ENCODE measurements at regions not wholly inside any gene's neighbourhood (a gene's known extent, or its start where the extent isn't known, plus 50 kb on each side); places are given as distances from the start of the nearest gene placed in this dataset.

DNA sequence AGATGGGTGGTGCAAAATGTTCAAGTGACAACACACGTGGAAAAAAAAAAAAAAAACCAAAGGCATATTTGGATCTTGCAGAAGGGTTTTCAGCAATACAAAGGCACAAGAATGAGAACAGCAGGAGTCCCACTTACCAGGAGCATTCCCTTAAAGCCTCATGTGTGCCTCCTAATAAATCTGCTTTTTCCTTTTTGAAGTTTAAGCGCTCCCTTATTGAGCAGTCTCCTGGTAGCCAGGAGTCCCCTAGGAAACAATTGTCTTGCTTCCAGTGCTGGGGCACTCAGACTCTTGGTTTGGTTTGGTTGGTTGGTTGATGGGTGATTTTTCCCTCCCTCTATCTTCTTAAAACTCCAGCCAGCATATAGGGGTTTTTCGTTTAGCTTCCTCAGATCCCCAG is 321.8 kb upstream of the NFE2L3 start:
- DNase-seq, result peak; percentile 31

DNA sequence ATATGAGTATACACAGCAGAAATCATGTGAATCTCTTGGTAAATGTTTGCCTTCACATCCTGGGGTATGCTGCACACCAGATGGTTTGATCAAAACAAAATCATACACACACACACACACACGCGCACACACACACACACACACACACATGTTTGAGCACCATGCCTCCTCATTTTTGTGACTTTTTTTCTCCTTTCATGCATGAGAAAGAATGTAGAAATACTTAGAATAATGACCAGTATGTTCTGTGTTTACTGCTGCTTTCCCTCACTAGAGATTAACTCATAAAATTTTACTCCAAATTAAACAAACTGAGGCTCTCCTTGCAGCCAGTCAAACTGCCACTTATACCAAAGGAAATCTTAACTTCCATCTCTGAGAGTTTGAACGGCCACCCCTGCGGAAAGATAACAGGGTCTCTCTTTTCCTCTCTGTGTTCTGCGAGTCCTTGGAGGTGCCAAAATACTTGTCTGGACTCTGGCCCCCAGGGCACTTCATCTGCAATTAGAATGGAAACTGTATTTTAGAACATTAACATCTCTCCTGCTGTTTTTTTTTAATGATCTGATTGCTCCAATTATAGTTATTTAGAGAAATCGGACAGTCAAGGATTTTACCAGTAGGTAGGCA is 320.8 kb upstream of the NFE2L3 start:
- DNase-seq, result peak; percentile 30

DNA sequence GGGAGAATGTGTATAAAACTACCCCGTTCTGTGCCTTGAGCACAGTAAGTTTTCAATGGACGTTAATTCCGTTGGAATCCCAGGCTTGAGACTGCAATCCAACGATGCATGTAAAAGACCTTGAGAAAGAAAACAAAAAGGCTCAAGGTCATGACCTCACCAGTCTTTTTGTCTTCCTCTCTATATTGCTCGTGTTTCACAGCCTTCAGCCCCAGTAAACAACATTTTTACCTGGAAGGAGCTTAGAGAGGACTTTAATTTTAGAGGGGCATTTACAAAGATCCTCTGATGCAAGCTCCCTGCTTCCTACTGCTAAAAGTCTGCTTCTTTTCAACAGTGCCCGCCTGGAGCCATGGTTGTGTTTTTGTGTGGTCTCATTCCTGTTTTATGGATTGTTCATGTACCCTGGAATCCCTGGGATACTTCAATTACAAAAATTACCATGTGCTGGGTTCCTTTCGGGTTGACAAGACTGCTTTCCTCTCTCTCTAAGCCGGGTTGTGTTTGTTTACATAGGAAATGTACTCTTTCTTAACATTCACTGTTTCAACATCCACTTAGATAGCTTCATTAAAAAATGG is 320.1 kb upstream of the NFE2L3 start:
- DNase-seq, result no peak

DNA sequence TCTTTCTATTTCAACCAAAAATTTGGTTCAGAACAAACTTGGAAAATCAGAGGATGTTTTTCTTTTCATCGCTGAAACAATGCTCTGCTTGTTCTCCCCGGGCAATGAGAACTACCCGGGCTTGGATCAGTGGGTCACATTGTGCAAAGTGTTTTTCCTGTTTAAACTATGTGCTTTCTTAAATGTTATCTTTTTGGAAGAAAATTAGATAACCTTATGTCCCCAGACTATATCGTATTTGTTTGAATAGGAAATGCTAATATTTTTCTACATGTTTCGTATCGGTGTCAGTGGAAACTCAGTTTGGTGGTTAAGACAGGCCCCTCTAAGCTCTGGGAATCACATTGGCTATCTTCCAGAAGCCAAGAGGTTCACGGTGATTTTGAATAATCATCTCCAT is 319.5 kb upstream of the NFE2L3 start:
- no peak for DNase-seq

DNA sequence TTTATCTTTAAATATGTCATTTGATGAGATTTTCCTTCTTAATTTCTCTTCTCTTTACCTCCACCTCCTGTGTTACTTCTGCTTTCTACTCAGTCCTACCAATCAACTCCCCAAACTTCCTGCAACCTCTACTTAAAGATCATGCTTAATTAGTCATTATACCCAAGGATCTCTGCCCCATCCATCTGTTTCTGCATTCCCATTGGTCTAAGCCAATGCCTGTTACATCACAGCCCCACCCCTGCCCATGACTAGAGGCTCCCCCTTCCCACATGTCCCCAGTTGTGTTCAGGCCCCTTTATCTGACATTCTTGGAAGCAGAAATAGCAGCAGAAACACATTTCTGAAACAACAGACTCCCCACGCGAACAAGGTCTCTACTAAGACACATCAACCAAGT is 319.1 kb upstream of the NFE2L3 start:
- DNase-seq, result no peak

DNA sequence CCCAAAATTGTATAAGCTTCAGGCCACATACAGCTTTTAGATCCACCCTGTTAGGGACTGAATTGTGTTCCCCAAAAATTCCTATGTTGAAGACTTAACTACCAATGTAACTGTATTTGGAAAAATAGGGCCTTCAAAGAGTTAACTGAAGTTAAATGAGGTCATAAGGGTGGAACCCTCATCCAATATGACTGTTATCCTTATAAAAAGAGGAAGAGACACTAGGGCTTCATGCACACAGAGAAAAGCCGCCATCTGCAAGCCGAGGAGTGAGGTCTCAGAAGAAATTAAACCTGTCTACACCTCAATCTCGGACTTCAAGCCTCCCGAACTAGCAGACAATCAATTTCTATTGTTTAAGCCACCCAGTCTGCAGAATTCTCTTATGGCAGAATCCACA is 317.9 kb upstream of the NFE2L3 start:
- DNase-seq, result no peak

DNA sequence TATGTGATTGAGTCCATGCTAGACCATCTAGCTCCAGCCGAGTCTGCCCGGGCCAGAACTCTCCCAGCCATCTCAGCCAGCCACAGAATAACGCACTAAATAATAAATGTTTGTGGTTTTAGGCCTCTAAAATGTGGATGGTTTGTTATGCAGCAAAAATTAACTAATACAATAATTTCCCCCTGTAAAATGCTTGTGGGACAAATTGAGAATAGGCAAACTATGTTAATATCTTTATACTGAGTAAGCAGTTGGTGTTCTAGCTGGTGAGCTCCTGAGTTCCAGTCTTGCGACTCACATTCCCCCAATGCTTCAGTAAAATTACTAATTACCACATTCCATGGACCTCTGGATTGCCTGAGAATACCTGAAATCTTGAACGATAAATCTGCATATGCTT is 316.8 kb upstream of the NFE2L3 start:
- DNase-seq, result no peak

DNA sequence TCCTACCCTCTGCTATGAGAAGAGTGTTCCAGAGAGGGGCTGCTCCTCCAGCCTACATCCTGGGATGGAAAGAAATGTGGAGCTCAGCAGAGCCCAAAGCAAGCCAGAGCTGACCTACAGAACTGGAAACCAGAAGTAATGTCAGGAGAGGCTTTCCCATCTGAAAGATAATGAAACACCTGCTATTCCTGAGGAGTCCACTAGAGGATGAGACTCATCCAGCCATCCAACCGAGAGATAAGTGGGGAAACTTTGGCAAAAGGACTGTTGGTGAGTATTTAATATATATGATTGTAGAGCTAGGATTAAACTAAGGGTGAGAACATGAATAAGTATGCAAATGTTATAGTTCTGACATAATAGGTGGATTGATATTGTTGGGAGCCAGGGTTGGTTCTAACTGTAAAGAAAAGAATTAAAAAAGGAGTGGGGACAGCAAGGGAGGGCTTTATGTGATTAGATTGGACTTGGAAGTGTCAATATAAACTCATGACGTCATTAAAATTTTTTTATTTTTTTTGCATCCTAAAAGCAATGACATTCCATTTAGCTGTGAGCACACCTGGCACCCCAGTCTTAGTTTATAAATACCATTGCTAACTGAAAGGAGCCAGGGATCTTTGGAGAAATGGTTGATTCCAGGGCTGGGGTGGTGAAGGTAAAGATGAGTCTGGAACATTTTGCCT is 312.8 kb upstream of the NFE2L3 start:
- DNase-seq, result peak; percentile 22

DNA sequence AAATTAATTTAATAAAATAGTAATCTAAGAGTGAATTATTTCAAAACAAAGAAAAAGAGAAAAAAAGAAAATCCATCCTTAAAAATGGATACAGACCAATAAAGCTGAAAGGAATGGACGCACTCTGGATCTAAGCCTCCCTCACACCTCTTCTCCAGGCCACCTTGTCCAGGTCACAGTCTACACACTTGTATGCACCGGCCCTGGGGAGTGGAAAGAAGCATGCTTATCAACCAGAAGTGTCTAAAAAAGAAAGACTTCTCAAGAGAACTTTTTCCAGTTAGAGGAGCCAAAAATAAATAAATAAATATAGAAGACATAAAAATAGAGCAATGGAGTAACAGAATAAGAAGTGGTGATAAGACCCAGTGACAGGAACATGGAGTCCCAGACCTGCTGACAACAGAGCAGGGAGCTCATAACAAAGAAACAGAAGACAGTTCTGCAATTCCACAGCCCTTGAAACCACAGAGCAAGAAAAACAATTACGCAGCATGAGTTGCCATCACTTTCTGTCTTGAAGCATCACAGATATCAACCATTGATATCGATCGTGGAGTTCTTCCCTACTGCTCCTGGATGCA is 311.7 kb upstream of the NFE2L3 start:
- DNase-seq, result no peak

DNA sequence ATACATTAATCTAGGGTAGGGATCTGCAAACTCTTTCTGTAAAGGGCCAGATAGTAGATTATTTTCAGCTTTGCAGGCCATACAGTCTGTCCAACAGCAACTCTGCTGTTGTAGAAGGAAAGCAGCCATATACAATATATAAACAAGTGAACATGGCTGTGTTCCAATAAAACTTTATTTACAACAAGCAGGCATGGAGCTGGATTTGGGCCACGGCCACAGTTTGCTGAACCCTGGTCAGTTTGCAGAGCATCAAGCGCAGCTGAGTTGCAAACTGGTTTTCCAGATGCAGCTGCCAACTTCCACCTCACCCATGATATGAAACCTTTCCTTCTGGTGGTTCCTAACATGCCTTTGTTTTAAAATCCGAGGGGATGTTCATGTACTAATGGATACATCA is 310.4 kb upstream of the NFE2L3 start:
- DNase-seq, result no peak

DNA sequence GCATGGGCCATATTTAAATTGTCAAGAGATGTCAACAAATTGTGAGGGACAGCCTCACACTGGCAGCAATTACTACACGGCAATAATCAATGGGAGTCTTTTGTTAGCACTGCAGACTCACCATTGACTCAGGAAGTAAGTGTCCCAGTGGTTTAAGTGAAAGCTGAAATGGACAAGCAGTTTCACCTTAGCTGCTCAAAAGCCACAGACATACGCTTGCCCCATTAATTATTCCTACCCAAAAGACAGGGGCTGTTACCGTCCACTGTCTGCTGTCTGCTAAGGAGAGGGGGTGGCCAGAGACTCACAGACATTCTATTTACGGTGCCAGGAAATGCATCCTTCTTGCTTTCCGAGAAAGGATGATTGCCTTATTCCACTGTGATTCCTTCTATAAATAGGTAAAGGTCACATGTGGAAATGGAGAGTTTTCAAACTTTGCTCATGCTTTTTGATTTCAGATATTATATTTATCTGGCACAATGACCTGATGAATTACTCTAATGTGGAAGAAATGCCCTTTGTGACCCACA is 309.7 kb upstream of the NFE2L3 start:
- peak; percentile 70 for DNase-seq

DNA sequence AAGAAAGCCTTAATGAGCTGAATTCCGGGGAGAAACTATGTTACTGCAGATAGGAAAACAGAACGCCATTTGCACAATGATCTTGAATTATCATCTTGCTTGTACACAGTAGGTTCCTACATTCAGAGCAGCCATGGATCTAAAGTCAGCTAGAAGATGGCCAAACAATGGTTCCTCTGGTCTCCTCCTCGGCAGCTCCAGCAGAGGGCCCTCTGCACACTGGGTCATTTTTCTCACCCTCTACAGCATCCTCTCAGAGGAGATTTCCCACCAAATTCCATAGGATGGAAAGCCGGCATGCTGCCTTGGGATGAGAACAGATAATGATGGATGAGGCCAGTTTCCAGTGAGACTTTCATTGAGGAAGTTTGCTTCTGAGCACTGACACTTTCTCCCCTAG is 308.5 kb upstream of the NFE2L3 start:
- no peak for DNase-seq

DNA sequence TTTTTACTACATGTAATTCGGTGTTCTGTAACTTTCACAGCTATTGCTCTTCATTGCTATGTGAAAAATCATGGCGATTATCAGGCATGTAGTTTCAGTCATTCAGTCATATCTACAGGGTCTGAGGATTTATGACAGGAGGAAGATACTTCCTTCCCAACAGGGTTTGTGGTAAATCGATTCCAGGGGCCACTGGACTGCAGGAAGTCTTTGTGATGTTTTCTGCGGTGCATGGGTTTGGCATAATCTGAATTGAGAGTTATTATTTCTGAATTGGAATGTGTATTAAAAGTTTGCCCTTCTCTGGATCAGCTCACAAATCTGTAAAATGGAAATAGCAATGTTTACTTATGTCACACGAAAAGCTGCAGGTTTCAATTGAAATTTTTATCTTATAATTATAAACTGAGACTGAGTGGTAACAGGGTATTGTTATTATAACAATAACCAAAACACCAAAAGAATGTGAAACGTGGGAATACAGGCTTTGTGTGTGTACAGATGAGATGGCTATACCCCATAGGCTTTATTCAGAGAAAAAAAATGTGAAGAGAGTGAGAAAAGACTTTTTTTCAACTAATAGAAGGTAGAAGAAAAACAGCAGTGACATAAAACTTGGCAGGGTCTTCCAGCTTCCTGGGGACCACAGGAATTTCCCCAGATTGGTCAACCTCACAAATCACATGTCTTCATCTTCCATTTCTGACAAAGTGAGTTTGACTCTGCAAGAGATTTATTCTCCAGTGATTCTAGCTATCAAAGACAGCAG is 307.7 kb upstream of the NFE2L3 start:
- no peak for DNase-seq

DNA sequence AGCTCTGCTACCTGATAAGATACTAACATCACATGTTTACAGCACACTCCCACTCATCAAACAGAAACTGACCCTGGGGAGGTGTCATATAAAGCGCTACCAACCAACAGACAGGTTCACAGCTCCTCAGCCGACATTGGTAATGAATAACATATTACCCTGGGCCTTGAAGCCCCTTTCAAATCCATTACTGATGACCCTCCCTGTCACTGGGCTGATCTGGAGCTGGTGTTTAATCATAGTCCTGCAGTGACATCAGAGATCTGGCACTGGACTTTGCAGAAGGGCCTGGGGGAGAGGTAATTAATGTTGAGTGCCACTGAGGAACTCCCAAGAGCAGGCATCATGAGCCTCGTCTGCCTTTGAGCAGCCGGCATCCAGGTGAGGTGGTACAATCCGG is 306.5 kb upstream of the NFE2L3 start:
- no peak for DNase-seq

DNA sequence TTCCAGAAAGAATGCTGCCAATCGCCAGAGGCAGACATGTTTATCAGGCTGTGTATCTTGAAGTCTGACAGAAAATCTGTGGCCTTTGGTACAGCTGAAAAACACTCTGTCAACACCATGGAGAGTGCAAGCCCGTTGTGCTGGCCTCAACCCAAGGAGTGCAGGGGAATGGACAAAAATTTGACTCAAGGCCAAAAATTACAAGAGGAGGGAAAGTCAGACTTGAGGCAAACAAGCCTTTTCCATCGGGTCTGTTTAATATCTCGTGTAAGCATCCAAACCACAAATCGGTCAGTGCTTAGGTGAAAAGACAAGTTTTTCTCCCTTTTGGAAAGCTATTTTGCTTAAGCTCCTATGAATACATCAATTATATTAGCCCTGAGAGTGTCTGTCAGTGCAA is 305.3 kb upstream of the NFE2L3 start:
- DNase-seq, result no peak

DNA sequence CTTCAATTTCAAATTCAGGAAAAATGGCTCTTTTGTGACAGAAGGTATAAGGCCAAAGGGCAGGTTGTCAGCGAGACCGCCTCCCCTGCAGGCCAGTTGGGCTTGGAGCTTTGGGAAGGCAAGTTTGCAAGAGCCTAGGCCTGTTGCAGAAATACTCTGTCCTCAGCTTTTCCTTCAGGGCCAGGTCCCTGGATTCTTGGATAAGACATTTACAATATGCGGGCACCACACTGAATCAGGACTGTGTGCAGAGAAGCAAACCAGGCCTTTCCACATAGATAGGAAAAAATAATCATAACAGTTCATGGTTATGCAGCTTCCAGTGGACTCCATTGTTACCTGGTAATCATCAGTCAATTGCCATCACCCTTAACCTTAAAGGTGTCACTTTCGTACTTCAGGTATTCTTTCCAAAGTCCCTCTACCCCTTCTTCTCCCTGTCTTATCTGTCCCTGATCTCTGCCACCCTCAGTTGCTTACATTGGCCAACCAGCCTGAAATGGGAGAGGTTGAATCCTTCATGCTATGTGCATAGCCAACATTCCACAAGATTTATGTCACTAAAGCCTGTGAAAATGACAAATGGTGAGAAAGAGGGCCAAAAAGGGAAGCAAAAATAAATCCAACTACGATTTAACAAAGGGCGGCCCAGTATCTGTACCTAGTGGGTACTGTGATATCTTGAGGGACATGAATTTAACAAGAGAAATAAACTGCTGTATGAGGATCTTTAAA is 304.5 kb upstream of the NFE2L3 start:
- DNase-seq, result no peak

DNA sequence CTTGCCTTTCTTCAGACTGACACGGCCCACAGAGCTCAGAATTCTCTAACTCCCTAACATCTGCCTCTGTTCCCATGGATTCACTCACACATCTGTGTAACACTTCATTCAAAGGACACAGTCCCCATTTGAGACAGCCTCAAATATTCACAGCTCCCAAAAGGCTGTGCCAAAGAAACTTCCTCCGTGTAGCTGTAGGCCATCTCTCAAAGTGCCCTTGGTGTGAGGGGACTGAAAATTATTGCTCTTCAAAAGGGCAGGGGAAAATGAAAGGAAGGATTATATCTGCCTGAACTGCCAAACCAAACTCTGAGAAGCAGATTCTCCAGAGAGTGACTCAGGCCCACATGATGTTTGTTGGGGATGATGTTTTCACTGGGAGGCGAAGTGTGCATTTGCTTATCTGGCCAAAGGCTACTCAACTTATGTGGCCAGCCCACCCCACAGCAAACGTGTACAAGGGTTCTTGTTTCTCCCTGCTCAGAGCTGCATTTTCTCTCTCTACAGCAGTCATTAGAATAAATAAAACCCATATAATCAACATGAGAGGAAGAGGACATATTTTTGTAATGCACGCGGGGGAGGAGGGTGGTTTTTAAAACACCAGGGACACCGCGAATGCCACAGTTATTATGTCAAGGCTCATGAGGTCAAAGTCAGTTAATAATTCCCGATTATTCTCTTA is 302.4 kb upstream of the NFE2L3 start:
- DNase-seq, result no peak

DNA sequence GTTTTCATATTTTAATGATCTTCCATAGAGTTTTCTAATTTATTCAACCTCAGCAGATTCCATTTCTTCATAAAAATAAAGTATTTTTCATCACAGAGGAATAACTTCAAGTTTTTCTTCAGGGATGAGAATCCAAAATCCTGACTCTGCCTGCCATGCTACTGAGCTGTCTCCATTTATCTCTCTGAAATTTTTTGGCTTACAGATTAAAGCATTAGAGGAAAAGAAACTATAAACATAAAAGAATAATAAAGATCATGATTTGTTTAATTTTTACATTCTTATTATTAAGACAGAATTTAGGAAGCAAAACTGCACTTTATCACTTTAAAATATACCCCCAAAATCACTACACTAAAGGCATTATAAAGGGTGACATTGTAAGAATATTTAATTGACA is 301.8 kb upstream of the NFE2L3 start:
- no peak for DNase-seq

DNA sequence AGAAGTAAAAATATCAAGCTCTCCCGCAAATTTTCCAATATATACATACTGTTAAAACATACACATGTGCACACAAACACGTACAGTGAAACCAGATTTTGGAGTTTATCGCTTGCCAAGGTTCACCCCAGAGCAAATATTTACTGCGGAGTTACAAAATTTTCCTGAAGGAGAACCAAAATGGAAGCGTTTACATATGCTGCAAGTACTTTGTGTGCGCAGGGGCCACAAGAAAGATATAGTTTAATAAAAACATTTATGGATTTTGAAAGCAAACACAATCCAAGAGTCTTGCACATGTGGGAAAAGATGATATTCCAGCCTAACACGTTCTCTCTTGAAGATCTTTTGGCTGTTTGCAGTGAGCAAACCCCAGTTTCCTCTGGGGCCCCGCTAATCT is 301.3 kb upstream of the NFE2L3 start:
- no peak for DNase-seq

DNA sequence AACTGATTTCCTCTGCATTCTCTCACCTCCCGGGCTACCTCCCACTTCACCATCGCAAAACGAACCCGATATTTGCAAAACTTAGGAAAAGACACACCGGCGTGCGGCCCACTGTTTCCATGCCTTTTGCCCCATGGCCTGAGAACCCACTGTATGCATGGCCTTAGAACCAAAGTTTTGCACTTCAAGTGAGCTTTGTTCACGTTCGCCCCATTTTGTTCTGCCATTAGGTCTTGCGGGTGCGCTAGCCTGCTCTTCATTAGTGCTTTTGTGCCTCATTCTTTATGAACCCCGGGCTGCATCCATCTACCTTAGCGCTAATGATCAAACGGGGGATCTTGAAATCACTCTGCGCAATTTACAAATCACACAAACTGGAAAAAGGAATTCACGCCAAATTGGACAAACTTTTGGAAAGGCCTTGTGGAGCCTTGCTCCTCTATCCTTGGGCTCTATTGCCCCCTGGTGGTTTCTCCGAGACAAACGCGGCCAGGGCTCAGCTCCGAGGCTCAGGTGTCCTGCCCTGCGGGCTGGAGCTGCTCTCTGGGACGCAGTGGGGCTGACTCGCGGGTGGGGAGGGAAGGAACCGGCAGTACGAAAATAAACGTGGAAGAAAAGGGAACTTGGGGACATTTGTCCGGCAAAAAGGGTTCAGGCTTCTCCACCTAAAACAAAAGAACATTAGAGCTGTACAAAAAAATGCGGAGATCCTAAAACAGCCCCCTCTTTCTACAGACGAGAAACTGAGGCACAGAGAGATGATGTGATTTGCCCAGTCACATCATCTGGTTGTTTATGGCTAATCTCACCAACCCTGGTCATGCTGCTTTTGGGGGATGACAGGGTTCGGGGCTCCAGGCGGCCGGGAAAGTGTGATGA is 300.4 kb upstream of the NFE2L3 start:
- peak; percentile 77 for DNase-seq
